Left lobe of liver (tissue), 2 donors: ENCODE measurements at regions not wholly inside any gene's neighbourhood (a gene's known extent, or its start where the extent isn't known, plus 50 kb on each side); places are given as distances from the start of the nearest gene placed in this dataset.

ENCODE experiments used
- ATAC-seq: fragments of 200-7000 bp; cut with Tn5 transposase; one replicate; pipeline ENCODE4 v1.9.1; 2020; ENCODE audit warnings: mild to moderate bottlenecking, moderate library complexity
- DNase-seq: peaks from one replicate; pipeline ENCODE4 v3.0.0-alpha.2; 2020; ENCODE audit warnings: low spot score
- donor health status: DM: no; HTN: no; CAD: no; lungs with moderate emphysema.
- donor health status: DM: no; HTN: yes; CAD: no.

DNA sequence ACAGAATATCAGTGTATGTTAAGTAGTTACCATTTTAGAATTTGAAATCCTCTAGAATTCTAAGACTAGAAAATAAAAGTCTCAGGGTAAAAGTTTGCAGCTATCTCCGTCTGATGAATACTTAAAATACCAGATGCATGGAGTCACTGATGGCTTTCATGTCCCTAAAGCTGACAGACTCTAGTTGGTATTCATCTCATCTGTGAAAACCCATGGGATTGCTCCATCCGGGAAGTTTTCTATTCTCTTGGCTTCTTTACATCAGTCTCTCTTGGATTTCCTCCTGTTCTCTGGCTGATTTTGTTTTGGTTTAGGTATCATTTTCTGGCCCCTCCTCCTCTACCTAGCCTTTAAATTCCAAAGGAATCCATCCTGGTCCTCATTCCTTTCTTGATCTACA lies 465.6 kb upstream of the POU3F3 start:
- DNase-seq = no peak
- ATAC-seq = no peak

DNA sequence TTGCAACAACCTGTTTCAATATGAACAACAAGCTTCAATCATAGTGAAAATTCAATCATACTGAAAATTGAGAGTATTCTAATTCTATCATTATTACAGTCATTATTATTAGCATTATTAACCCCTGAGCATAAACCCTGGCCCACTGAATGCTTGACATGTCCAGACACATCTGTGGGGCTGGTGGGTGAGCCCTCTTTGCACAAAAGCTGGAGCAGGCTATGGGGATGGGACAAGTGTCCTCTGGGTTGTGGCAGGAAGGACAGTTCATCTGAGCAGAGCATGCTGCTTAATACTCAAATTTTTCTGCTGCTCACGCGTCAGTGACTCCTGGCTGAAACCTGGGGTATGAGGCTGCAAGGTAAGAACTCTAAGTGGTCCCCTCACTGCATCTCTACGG lies 451.1 kb upstream of the POU3F3 start:
- DNase-seq (no peak), ATAC-seq (no peak)

GRCh38 chr2:104404526-104404925 lies 449.4 kb upstream of the POU3F3 start:
- DNase-seq (no peak), ATAC-seq (no peak)

- no peak for DNase-seq
- ATAC-seq = no peak
Measured at GRCh38 chr2:104405623-104406022, 448.3 kb upstream of the POU3F3 start.

DNA sequence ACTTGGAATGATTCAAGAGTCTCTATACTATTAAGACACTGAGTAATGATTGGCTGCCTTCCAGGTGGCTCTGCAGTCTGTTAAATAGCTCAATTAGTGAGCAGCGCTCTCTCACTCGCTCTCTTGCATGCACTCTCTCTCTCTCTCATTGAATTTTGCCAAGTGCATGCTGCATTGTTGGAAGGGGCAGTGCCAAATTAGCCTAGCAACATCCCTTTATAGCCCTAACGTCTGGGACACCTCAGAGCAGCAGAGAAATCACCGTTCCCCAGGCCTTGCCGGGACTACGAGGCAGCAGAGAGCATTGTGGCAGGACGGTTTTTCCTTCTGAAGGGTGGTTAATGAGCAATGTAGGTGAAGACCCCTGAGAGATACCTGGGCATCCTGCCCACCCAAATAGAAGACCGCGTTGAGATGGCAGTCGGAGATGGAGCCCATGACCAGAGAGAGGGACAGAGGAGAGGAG lies 447.6 kb upstream of the POU3F3 start:
- DNase-seq = no peak
- no peak for ATAC-seq

GRCh38 chr2:104407641-104408040 lies 446.3 kb upstream of the POU3F3 start:
- ATAC-seq (no peak), DNase-seq (no peak)

- DNase-seq (no peak), ATAC-seq (no peak)
Measured at GRCh38 chr2:104408266-104408665, 445.6 kb upstream of the POU3F3 start.

DNA sequence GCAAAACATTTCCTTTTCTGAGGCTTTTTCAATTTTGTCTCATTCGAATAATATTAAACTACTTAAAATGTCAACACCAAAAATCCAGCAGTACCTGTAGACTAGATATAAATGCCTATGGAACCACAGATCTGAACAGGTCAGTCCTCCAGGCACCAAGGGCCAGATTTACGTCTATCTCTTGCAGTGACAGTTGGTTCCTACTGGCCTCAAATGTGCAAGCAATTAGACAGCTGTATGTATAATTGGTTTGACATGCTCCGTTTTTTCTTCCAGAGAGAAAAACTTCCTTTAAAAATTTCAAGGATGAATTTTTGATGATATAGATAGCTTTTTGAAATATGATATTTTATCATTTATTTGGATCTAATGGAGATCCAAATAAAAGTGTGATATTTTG lies 443.8 kb upstream of the POU3F3 start:
- no peak for DNase-seq
- ATAC-seq = no peak

GRCh38 chr2:104412384-104412783 lies 441.5 kb upstream of the POU3F3 start:
- peak; percentile 71 for DNase-seq
- peak; percentile 87 for ATAC-seq

GRCh38 chr2:104413890-104414289 lies 440.0 kb upstream of the POU3F3 start:
- ATAC-seq (peak; percentile 86), DNase-seq (no peak)

GRCh38 chr2:104415284-104415683 lies 438.6 kb upstream of the POU3F3 start:
- no peak for ATAC-seq
- DNase-seq = no peak

- ATAC-seq = no peak
- DNase-seq = no peak
Measured at GRCh38 chr2:104416339-104417000, 437.4 kb upstream of the POU3F3 start.

DNA sequence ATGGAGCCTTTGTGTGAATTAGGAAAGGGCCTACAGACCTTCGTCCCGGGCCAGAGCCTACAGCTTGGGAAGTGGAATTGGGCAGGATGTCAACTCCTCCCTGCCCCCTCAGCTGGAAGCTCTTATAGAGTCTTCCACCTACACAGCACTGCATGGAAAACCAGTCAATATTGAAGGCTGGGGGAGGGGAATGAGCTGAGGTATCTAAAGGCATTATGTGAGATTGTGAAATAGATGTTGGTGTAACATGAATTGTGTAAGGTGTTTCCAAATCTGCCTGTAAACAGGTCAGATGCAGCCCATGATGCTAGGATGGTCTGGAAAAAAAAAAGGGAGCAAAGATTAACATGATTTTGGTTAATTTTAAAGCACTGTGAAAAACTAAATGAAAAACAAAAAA lies 433.5 kb upstream of the POU3F3 start:
- DNase-seq = peak; percentile 58
- ATAC-seq = peak; percentile 85

DNA sequence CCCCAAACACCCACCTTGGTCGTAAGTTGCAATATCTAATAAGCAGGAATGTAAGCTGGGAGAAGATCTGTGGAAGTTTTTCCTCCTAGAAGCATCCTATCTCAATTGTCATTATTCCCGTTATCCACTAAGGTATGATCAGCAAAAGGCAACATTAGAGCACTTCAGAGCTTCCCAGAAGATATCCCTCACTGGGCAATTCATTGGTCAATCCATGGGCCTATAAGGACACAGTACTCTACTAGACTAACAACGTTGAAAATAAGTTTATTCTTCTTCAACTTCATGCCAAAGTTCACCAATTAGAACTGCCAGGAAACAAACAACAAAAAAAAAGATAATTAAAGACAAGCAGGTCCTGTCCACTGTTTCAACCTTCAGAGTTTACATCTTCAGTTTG lies 433.0 kb upstream of the POU3F3 start:
- ATAC-seq = peak; percentile 55
- no peak for DNase-seq

GRCh38 chr2:104425850-104426595 lies 427.9 kb upstream of the POU3F3 start:
- peak; percentile 78 for ATAC-seq
- no peak for DNase-seq

DNA sequence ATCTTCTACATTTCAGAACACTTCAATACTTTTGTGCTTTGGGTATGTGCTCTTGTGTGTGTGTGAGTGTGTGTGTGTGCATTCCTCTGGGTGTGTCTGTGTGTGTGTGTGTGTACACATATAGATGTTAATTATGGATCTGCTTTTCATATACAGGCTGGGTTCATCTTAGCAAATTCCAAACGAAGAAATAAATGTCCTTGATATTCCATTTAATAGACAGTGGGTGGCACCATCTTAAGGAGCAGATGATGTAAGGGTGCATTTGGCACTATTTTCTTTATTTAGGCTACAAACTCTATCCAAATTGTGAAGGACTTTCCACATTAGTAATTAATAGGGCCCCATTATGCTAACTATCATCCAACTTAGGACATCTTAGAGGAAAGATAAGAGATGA lies 425.8 kb upstream of the POU3F3 start:
- DNase-seq (no peak), ATAC-seq (no peak)

- ATAC-seq (no peak), DNase-seq (no peak)
Measured at GRCh38 chr2:104429639-104430358, 424.1 kb upstream of the POU3F3 start.

GRCh38 chr2:104430359-104430740 lies 423.6 kb upstream of the POU3F3 start:
- DNase-seq (no peak), ATAC-seq (no peak)

- DNase-seq (no peak), ATAC-seq (no peak)
Measured at GRCh38 chr2:104430852-104431251, 423.1 kb upstream of the POU3F3 start.

- DNase-seq (no peak), ATAC-seq (no peak)
Measured at GRCh38 chr2:104431701-104432121, 422.2 kb upstream of the POU3F3 start.

- no peak for DNase-seq
- ATAC-seq = no peak
Measured at GRCh38 chr2:104432401-104432800, 421.5 kb upstream of the POU3F3 start.

- DNase-seq (no peak), ATAC-seq (no peak)
Measured at GRCh38 chr2:104432991-104433390, 420.9 kb upstream of the POU3F3 start.
